Transverse colon (tissue), 4 donors: ENCODE measurements at regions not wholly inside any gene's neighbourhood (a gene's known extent, or its start where the extent isn't known, plus 50 kb on each side); places are given as distances from the start of the nearest gene placed in this dataset.

ENCODE experiments used
- CTCF ChIP-seq, 5 experiments: fragments of 200-600 bp in 3 of 5; fragments of 450-650 bp in 2 of 5; sonication (generic) in 3 of 5; IDR thresholded peaks; 1 replicate in 2 of 5; 2 replicates in 3 of 5; pipeline ENCODE4 v1.5.1; 2016 to 2017; ENCODE audit warnings: antibody characterized with exemption in 5 of 5, inconsistent platforms in 3 of 5, mild to moderate bottlenecking in 2 of 5, moderate library complexity in 1 of 5
- EP300 ChIP-seq: sonication (generic); formaldehyde crosslinking; IDR thresholded peaks from one replicate; pipeline ENCODE4 v1.6.1; 2017; ENCODE audit warnings: antibody characterized with exemption, low read depth
- POLR2A ChIP-seq: fragments of 450-650 bp; IDR thresholded peaks from one replicate; pipeline ENCODE4 v1.6.1; 2016; ENCODE audit warnings: antibody characterized with exemption, mild to moderate bottlenecking, moderate library complexity
- POLR2AphosphoS5 ChIP-seq, 3 donors: sonication (generic); formaldehyde crosslinking; IDR thresholded peaks; one replicate each; pipeline ENCODE4 v1.6.1; 2016; ENCODE audit warnings: antibody characterized with exemption in 3 of 3

DNA sequence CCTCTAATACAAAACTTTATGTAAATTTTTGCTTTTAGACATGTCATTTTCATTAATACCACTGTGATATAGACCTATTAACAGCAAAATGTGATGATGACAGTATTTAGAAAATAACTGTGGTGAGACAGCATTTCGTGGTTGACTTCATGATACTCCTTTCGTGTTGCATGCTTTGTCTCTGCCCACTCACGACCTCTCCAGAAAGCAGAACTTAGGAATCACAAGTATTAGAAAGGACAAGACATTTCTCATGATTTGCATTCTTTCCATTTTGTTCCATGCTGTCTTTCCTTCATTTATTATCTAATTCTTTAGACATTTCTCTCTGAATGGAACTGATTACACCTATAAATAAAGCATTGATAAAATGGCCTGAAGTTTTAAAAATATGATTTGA lies 85.2 kb upstream of the POU3F3 start:
- TF ChIP-seq EP300 (no peak), CTCF (IDR thresholded peaks at IDR 0.05) (no peak), POLR2A (no peak), POLR2AphosphoS5 (IDR thresholded peaks at IDR 0.05) (no peak)
